ENCODE measurements at regions not wholly inside any gene's neighbourhood (a gene's known extent, or its start where the extent isn't known, plus 50 kb on each side); places are given as distances from the start of the nearest gene placed in this dataset.

DNA sequence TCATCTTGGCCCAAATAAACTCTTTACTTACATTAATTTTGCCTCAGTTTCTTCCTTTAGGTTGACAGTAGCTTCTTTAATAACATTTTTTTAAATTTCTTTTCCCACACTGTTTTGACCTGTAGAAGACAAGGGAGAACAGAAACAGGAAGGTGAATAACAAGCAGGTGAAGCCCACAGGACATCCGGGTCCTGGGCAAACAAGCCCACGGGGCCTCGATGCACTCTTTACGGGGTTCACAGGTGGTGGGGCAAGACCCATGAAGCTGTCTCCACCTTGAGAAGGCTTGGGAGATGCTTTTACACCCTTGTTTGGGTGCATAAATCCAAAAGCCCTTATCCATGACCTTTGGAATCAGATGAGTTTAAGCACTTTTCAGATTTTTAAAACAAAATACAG is 301.0 kb upstream of the MGAT5 start:
- TF ChIP-seq SREBF2 (CRISPR knock-in tag; IDR thresholded peaks at IDR 0.05), result no peak
- TF ChIP-seq, protein P1, sequence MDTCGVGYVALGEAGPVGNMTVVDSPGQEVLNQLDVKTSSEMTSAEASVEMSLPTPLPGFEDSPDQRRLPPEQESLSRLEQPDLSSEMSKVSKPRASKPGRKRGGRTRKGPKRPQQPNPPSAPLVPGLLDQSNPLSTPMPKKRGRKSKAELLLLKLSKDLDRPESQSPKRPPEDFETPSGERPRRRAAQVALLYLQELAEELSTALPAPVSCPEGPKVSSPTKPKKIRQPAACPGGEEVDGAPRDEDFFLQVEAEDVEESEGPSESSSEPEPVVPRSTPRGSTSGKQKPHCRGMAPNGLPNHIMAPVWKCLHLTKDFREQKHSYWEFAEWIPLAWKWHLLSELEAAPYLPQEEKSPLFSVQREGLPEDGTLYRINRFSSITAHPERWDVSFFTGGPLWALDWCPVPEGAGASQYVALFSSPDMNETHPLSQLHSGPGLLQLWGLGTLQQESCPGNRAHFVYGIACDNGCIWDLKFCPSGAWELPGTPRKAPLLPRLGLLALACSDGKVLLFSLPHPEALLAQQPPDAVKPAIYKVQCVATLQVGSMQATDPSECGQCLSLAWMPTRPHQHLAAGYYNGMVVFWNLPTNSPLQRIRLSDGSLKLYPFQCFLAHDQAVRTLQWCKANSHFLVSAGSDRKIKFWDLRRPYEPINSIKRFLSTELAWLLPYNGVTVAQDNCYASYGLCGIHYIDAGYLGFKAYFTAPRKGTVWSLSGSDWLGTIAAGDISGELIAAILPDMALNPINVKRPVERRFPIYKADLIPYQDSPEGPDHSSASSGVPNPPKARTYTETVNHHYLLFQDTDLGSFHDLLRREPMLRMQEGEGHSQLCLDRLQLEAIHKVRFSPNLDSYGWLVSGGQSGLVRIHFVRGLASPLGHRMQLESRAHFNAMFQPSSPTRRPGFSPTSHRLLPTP (IDR thresholded peaks at IDR 0.05; ENCODE audit: borderline replicate concordance, extremely low read depth, insufficient read length), result no peak
- TF ChIP-seq, protein P2, sequence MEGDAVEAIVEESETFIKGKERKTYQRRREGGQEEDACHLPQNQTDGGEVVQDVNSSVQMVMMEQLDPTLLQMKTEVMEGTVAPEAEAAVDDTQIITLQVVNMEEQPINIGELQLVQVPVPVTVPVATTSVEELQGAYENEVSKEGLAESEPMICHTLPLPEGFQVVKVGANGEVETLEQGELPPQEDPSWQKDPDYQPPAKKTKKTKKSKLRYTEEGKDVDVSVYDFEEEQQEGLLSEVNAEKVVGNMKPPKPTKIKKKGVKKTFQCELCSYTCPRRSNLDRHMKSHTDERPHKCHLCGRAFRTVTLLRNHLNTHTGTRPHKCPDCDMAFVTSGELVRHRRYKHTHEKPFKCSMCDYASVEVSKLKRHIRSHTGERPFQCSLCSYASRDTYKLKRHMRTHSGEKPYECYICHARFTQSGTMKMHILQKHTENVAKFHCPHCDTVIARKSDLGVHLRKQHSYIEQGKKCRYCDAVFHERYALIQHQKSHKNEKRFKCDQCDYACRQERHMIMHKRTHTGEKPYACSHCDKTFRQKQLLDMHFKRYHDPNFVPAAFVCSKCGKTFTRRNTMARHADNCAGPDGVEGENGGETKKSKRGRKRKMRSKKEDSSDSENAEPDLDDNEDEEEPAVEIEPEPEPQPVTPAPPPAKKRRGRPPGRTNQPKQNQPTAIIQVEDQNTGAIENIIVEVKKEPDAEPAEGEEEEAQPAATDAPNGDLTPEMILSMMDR (IDR thresholded peaks at IDR 0.05 in 2 of 3, conservative IDR thresholded peaks at IDR 0.05 in 1 of 3; ENCODE audit: insufficient read depth in 2 of 3, low read depth in 1 of 3, low read length in 3 of 3), result no peak
- TF ChIP-seq MTA3 (IDR thresholded peaks at IDR 0.05; ENCODE audit: borderline replicate concordance), result no peak
